Lower leg skin (tissue), 3 donors: ENCODE measurements at regions not wholly inside any gene's neighbourhood (a gene's known extent, or its start where the extent isn't known, plus 50 kb on each side); places are given as distances from the start of the nearest gene placed in this dataset.
"Not testable (repeated sequence)": the region's sequence is repeated elsewhere in the genome, so short reads cannot be mapped to it uniquely, and the experiment has no call there.

Experiments used
- DNase-seq, 2 donors: peaks; one replicate each; pipeline ENCODE4 v3.0.0-alpha.2; 2019; ENCODE audit warnings: low spot score in 2 of 2
- H3K4me3 ChIP-seq: fragments of 200-600 bp; sonication (generic); 2 replicates; pipeline ENCODE4 v1.5.1; 2017; ENCODE audit warnings: mild to moderate bottlenecking, low read depth; ENCODE audit not compliant: poor library complexity, severe bottlenecking
- WGBS, 2 donors: methylation state at CpG; one replicate each; pipeline ENCODE4 v1.1.5; 2018; 5-methylcytosine and 5-hydroxymethylcytosine counted together
- intact Hi-C: fragments of 100-400 bp; cut with DNase I; formaldehyde crosslinking; loops from one replicate; pipeline ENCODE4 v1.15.0; 2023; ENCODE audit warnings: low total_unique reads

GRCh38 chr2:132332345-132333033, 84.1 kb upstream of the GPR39 start:
- DNase-seq, H3K4me3 ChIP-seq, intact Hi-C loops: not testable (repeated sequence)
- 71 to 79% methylated on average over 25 to 28 of the region's 28 CpGs for WGBS, 2 donors

- WGBS, 2 donors: 86% methylated on average over 13 of the region's 13 CpGs
- H3K4me3 ChIP-seq, intact Hi-C loops, DNase-seq: not testable (repeated sequence)
Observed at GRCh38 chr2:132337135-132337534, 79.5 kb upstream of the GPR39 start.

- intact Hi-C loops, H3K4me3 ChIP-seq, DNase-seq: not testable (repeated sequence)
- 53 to 54% methylated on average over 3 of the region's 5 CpGs for WGBS, 2 donors
Observed at GRCh38 chr2:132337844-132338243, 78.8 kb upstream of the GPR39 start.

GRCh38 chr2:132347041-132347780, 69.4 kb upstream of the GPR39 start:
- 4 to 13% methylated on average over 17 to 34 of the region's 34 CpGs for WGBS, 2 donors
- intact Hi-C loops: not testable (repeated sequence)
- peak overlapping the region; percentile 28 for H3K4me3 ChIP-seq
- DNase-seq: peak; percentile 78 to 91

- WGBS, 2 donors: 24% methylated on average over 8 of the region's 8 CpGs
- H3K4me3 ChIP-seq, intact Hi-C loops: not testable (repeated sequence)
- DNase-seq: peak in 1 of 2 donors; percentile 28
Observed at GRCh38 chr2:132349092-132349687, 67.4 kb upstream of the GPR39 start.

- DNase-seq, H3K4me3 ChIP-seq, intact Hi-C loops: not testable (repeated sequence)
- 64 to 72% methylated on average over 4 of the region's 4 CpGs for WGBS, 2 donors
Observed at GRCh38 chr2:132351668-132352067, 64.9 kb upstream of the GPR39 start.

GRCh38 chr2:132352481-132353001, 64.1 kb upstream of the GPR39 start:
- DNase-seq: peak in 1 of 2 donors; percentile 83
- intact Hi-C loops: not testable (repeated sequence)
- 2% methylated on average over 14 of the region's 44 CpGs; no CpG with 5 or more reads in 1 of the 2 donors for WGBS, 2 donors

GRCh38 chr2:132353380-132353779, 63.2 kb upstream of the GPR39 start:
- H3K4me3 ChIP-seq, intact Hi-C loops: not testable (repeated sequence)
- peak in 1 of 2 donors; percentile 89 for DNase-seq
- WGBS, 2 donors: 0% methylated on average over 12 to 24 of the region's 32 CpGs

More at GRCh38 chr2:132352481-132353001, 64.1 kb upstream of the GPR39 start:
- peak overlapping the region; percentile 12 for H3K4me3 ChIP-seq

GRCh38 chr2:132360964-132361363, 55.6 kb upstream of the GPR39 start:
- DNase-seq, H3K4me3 ChIP-seq, intact Hi-C loops: not testable (repeated sequence)
- WGBS, 2 donors: 70 to 74% methylated on average over 18 to 19 of the region's 19 CpGs

- H3K4me3 ChIP-seq, DNase-seq, intact Hi-C loops: not testable (repeated sequence)
- 79 to 88% methylated on average over 10 to 14 of the region's 16 CpGs for WGBS, 2 donors
Observed at GRCh38 chr2:132361498-132361897, 55.1 kb upstream of the GPR39 start.

- WGBS, 2 donors: 74 to 78% methylated on average over 2 of the region's 2 CpGs
- H3K4me3 ChIP-seq, DNase-seq, intact Hi-C loops: not testable (repeated sequence)
Observed at GRCh38 chr2:132363352-132363751, 53.3 kb upstream of the GPR39 start.

- 61 to 87% methylated on average over 2 of the region's 3 CpGs for WGBS, 2 donors
- not testable (repeated sequence) for DNase-seq
Observed at GRCh38 chr2:132365963-132366362, 50.6 kb upstream of the GPR39 start.

More at GRCh38 chr2:132365963-132366362, 50.6 kb upstream of the GPR39 start:
- intact Hi-C loops, H3K4me3 ChIP-seq: not testable (repeated sequence)
